T-helper 17 cell (primary cell): ENCODE measurements at regions not wholly inside any gene's neighbourhood (a gene's known extent, or its start where the extent isn't known, plus 50 kb on each side); places are given as distances from the start of the nearest gene placed in this dataset.

ENCODE experiments used
- ATAC-seq: fragments of 150-1000 bp; cut with Tn5 transposase; 2 replicates; pipeline ENCODE4 v1.10.0; 2021; ENCODE audit warnings: mild to moderate bottlenecking, moderate library complexity
- DNase-seq, 3 donors: peaks; one replicate each; pipeline versions ENCODE4 v3.0.0 to v3.0.0-alpha.2; 2020 to 2021
- H3K9me3 ChIP-seq: one replicate; pipeline ENCODE4 v1.7.0; 2013; ENCODE audit warnings: low read length, mild to moderate bottlenecking; ENCODE audit not compliant: control insufficient read depth, poor library complexity, severe bottlenecking
- H3K27ac Mint-ChIP-seq: one replicate; pipeline ENCODE4 v1.8.0; 2022; ENCODE audit warnings: mild to moderate bottlenecking, moderate library complexity, mixed read lengths
- H3K27me3 Mint-ChIP-seq: one replicate; pipeline ENCODE4 v1.8.0; 2022; ENCODE audit warnings: mixed read lengths
- H3K36me3 Mint-ChIP-seq: one replicate; pipeline ENCODE4 v1.8.0; 2022; ENCODE audit warnings: low read depth, mixed read lengths
- H3K4me1 Mint-ChIP-seq: one replicate; pipeline ENCODE4 v1.8.0; 2022; ENCODE audit warnings: mild to moderate bottlenecking, mixed read lengths
- H3K4me3 Mint-ChIP-seq: one replicate; pipeline ENCODE4 v1.8.0; 2022; ENCODE audit warnings: mild to moderate bottlenecking, moderate library complexity, mixed read lengths

GRCh38 chr7:10568891-10569290 lies 404.8 kb upstream of the PHF14 start:
- peaks cover 3% of the 10 kb centered on the region for H3K27me3 Mint-ChIP-seq
- ATAC-seq (no peak), DNase-seq (no peak)
- H3K9me3 ChIP-seq, result no peaks in the 10 kb centered on the region
- H3K36me3 Mint-ChIP-seq, result no peaks in the 10 kb centered on the region
- H3K4me3 Mint-ChIP-seq, result no peak overlapping the region
- no peak overlapping the region for H3K27ac Mint-ChIP-seq
- no peaks in the 10 kb centered on the region for H3K4me1 Mint-ChIP-seq

DNA sequence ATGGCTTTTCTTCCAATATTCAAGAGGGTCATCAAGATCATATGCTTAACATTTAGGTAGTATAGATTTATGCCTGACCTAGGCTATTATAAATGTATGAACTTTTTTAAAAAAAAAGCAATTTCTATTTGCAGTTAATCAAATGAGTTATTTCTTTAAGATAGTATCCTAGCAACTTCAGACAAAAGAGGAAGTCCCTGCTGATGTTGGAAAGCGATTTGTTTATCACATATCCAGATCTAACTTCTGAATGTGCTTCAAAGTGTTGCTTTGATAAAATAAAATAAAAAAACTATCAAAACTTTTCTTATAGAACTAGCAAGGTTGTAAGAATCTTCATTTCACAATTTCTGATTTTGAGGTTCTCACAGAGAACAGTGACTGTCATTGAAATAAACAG lies 401.9 kb upstream of the PHF14 start:
- H3K9me3 ChIP-seq, result no peaks in the 10 kb centered on the region
- Mint-ChIP-seq H3K36me3 (no peaks in the 10 kb centered on the region), H3K27ac (no peak overlapping the region), H3K4me3 (no peak overlapping the region), H3K27me3 (peaks cover 4% of the 10 kb centered on the region), H3K4me1 (no peaks in the 10 kb centered on the region)
- ATAC-seq (no peak), DNase-seq (no peak)

DNA sequence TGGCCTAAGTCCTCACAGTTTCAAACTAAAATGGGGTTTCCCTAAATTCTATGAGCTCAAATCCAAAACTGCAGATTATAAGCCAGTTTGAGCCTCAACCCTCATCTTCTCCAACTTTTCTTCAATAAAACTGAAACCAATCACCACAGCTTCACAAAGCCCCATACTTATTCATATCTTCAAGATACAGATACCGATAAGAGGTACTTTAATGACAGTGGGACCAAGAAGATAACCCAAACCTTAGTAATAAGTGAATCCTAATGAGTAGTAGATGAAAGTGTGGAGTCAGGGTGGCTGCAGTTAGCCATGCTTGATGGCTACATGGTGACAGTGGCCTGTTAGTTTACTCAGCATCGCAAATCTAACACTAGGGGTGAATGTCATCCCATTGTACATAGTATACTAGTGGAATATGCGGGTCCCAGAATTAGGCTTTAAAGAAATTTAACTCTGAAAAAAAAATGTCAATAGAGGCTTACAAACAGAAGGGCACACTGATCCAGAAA lies 395.8 kb upstream of the PHF14 start:
- no peak overlapping the region for H3K27ac Mint-ChIP-seq
- ATAC-seq (no peak), DNase-seq (no peak)
- H3K4me1 Mint-ChIP-seq, result no peaks in the 10 kb centered on the region
- peaks cover 4% of the 10 kb centered on the region for H3K27me3 Mint-ChIP-seq
- H3K36me3 Mint-ChIP-seq, result no peaks in the 10 kb centered on the region
- no peaks in the 10 kb centered on the region for H3K9me3 ChIP-seq
- no peak overlapping the region for H3K4me3 Mint-ChIP-seq

GRCh38 chr7:10579561-10579960 lies 394.1 kb upstream of the PHF14 start:
- no peaks in the 10 kb centered on the region for H3K4me1 Mint-ChIP-seq
- H3K27ac Mint-ChIP-seq, result no peak overlapping the region
- no peaks in the 10 kb centered on the region for H3K9me3 ChIP-seq
- ATAC-seq (no peak), DNase-seq (no peak)
- no peaks in the 10 kb centered on the region for H3K27me3 Mint-ChIP-seq
- no peaks in the 10 kb centered on the region for H3K36me3 Mint-ChIP-seq
- H3K4me3 Mint-ChIP-seq, result no peak overlapping the region

DNA sequence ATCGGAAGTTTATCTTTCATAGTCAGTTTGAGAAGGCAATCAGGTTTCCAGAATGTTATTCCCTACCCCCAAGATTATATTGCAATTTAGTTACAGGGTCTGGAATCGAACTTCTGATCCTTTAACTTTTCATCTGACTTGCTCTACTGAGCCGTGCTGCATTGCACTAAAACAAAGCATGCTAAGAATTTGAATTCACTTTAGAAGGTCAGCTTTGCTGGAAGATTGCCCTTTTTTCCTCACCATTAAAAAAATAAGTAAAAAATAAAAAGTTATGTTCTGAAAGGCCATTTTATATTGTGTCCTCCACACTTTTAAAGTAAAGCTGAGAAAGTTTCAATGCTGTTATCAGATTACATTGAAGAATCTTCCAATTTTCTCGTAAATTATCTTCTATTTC lies 388.8 kb upstream of the PHF14 start:
- H3K27me3 Mint-ChIP-seq, result no peaks in the 10 kb centered on the region
- H3K4me1 Mint-ChIP-seq, result no peaks in the 10 kb centered on the region
- no peaks in the 10 kb centered on the region for H3K36me3 Mint-ChIP-seq
- H3K27ac Mint-ChIP-seq, result no peak overlapping the region
- ATAC-seq (no peak), DNase-seq (no peak)
- no peak overlapping the region for H3K4me3 Mint-ChIP-seq
- no peaks in the 10 kb centered on the region for H3K9me3 ChIP-seq

- H3K36me3 Mint-ChIP-seq, result no peaks in the 10 kb centered on the region
- no peaks in the 10 kb centered on the region for H3K9me3 ChIP-seq
- H3K4me1 Mint-ChIP-seq, result no peaks in the 10 kb centered on the region
- ATAC-seq (no peak), DNase-seq (no peak)
- no peak overlapping the region for H3K4me3 Mint-ChIP-seq
- H3K27me3 Mint-ChIP-seq, result no peaks in the 10 kb centered on the region
- H3K27ac Mint-ChIP-seq, result no peak overlapping the region
Observed at GRCh38 chr7:10588084-10588483, 385.6 kb upstream of the PHF14 start.

DNA sequence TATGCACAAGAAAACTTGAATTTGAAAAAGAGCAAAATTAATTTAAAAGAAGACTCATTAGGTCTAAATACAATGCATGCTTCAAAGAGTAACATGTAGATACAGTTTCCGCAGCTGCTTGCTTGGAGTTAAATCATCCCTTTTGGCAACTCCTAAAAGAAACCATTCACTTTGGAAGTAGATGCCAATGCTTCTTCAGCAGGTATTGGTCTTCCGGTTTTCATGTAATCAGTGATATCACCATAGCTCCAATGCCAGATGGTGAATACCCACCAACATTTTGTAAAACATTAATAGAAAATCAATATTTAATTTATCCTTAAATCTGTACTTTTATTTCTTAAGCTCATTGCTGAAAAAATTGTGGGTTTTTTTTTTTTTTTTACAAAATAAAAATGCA lies 381.1 kb upstream of the PHF14 start:
- H3K27me3 Mint-ChIP-seq, result no peaks in the 10 kb centered on the region
- ATAC-seq (no peak), DNase-seq (no peak)
- H3K4me3 Mint-ChIP-seq, result no peak overlapping the region
- H3K9me3 ChIP-seq, result no peaks in the 10 kb centered on the region
- H3K36me3 Mint-ChIP-seq, result no peaks in the 10 kb centered on the region
- H3K27ac Mint-ChIP-seq, result no peak overlapping the region
- no peaks in the 10 kb centered on the region for H3K4me1 Mint-ChIP-seq

DNA sequence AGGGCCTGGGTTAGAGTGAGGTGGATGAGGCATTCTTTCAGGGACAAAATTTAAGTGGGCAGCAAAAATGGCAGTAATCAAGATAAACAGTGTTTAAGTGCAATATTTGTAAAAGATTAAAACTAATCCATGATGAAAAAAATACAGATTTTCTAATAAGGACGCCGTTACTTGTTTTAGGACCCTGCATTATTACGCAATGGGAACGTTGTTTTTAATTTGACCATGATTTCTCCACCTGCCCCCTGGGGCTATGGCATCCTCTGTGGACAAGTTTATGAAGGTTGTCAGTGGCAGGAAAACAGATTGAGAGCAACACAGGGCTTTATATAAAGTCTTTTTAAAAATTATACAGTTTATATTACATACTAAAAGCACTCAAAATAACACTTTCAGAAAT lies 380.6 kb upstream of the PHF14 start:
- Mint-ChIP-seq H3K27ac (no peak overlapping the region), H3K4me3 (no peak overlapping the region), H3K36me3 (no peaks in the 10 kb centered on the region), H3K4me1 (no peaks in the 10 kb centered on the region), H3K27me3 (no peaks in the 10 kb centered on the region)
- DNase-seq, result no peak
- no peaks in the 10 kb centered on the region for H3K9me3 ChIP-seq
- ATAC-seq, result no peak

GRCh38 chr7:10596827-10597226 lies 376.8 kb upstream of the PHF14 start:
- H3K9me3 ChIP-seq, result no peaks in the 10 kb centered on the region
- H3K4me3 Mint-ChIP-seq, result no peak overlapping the region
- no peaks in the 10 kb centered on the region for H3K36me3 Mint-ChIP-seq
- H3K27ac Mint-ChIP-seq, result no peak overlapping the region
- DNase-seq (no peak), ATAC-seq (no peak)
- H3K27me3 Mint-ChIP-seq, result no peaks in the 10 kb centered on the region
- no peaks in the 10 kb centered on the region for H3K4me1 Mint-ChIP-seq

DNA sequence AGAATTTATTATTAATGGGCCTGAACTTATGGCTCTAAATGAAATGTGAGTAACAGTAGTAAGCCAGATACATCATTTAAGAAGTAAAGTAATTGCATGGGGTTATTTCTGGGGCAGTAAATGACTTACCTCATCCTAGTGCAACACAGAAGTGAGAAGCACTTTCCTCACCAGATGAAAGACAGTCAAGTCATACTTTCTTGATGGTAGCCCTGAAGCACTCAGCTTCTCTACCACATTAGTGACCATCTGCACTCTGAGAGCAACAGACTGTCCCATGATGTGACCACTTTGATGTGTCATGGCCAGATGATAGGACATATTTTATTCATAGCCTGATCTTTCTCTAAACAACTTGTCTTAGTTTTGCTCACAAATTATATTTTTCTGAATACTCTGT lies 369.5 kb upstream of the PHF14 start:
- H3K36me3 Mint-ChIP-seq, result no peaks in the 10 kb centered on the region
- no peaks in the 10 kb centered on the region for H3K27me3 Mint-ChIP-seq
- ATAC-seq, result no peak

GRCh38 chr7:10612950-10613349 lies 360.7 kb upstream of the PHF14 start:
- no peak overlapping the region for H3K27ac Mint-ChIP-seq
- no peak for ATAC-seq
- no peaks in the 10 kb centered on the region for H3K36me3 Mint-ChIP-seq
- H3K4me1 Mint-ChIP-seq, result no peaks in the 10 kb centered on the region
- DNase-seq, result no peak
- no peaks in the 10 kb centered on the region for H3K27me3 Mint-ChIP-seq
- no peaks in the 10 kb centered on the region for H3K9me3 ChIP-seq
- H3K4me3 Mint-ChIP-seq, result no peak overlapping the region

More for the DNA sequence above, 369.5 kb upstream of the PHF14 start:
- no peak for DNase-seq
- Mint-ChIP-seq H3K27ac (no peak overlapping the region), H3K4me1 (no peaks in the 10 kb centered on the region), H3K4me3 (no peak overlapping the region)
- no peaks in the 10 kb centered on the region for H3K9me3 ChIP-seq

GRCh38 chr7:10618953-10619352 lies 354.7 kb upstream of the PHF14 start:
- H3K4me1 Mint-ChIP-seq, result no peaks in the 10 kb centered on the region

DNA sequence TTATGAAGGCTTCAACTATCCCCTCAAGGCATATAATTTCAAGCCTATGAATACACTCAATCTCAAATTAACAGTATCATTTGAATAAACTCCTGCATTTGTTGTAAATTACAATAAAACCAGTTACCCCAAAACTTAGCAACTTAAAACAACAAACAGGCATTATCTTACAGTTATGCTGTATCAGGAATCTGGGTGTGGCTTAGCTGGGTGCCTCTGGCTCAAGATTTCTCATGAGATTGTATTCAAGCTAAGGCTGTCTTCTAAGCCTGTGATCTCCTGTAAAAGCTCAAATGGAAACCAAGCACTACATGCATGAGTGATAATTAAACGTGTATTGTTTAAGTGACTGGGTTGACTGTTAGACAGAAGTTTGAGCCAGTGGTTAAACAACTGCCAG lies 341.0 kb upstream of the PHF14 start:
- no peaks in the 10 kb centered on the region for H3K27me3 Mint-ChIP-seq
- peaks cover 2% of the 10 kb centered on the region for H3K36me3 Mint-ChIP-seq
- DNase-seq, result no peak

More at GRCh38 chr7:10618953-10619352, 354.7 kb upstream of the PHF14 start:
- ATAC-seq, result no peak
- H3K27me3 Mint-ChIP-seq, result no peaks in the 10 kb centered on the region
- H3K4me3 Mint-ChIP-seq, result no peak overlapping the region
- H3K27ac Mint-ChIP-seq, result no peak overlapping the region
- no peaks in the 10 kb centered on the region for H3K9me3 ChIP-seq
- H3K36me3 Mint-ChIP-seq, result peaks cover 1% of the 10 kb centered on the region
- DNase-seq, result no peak

DNA sequence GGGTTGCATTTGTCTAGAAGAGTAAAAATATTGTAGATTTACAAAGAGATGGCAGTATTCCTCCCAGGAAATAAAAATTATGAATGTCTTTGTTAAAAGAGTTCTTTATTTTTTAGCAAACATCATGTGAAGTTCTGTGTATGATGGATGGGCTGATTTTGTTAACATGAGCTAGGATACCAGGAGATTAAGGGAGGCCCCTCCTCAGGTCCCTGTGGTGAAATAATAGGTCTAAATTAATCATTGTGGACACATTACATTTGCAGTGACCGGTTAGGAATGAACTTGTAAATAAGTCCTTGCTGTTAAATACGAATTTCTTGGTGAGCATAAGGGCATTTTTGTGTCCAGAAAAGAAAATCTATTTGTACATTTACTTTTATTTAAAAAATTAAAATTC lies 339.4 kb upstream of the PHF14 start:
- no peaks in the 10 kb centered on the region for H3K27me3 Mint-ChIP-seq
- H3K27ac Mint-ChIP-seq, result no peak overlapping the region
- no peak for DNase-seq
- ATAC-seq, result no peak
- peaks cover 2% of the 10 kb centered on the region for H3K36me3 Mint-ChIP-seq
- no peaks in the 10 kb centered on the region for H3K9me3 ChIP-seq
- no peak overlapping the region for H3K4me3 Mint-ChIP-seq
- no peaks in the 10 kb centered on the region for H3K4me1 Mint-ChIP-seq

More for the DNA sequence above, 341.0 kb upstream of the PHF14 start:
- Mint-ChIP-seq H3K27ac (no peak overlapping the region), H3K4me1 (no peaks in the 10 kb centered on the region), H3K4me3 (no peak overlapping the region)
- no peak for ATAC-seq
- H3K9me3 ChIP-seq, result no peaks in the 10 kb centered on the region
